Kidney (tissue), 13 donors: ENCODE measurements at regions not wholly inside any gene's neighbourhood (a gene's known extent, or its start where the extent isn't known, plus 50 kb on each side); places are given as distances from the start of the nearest gene placed in this dataset.
A peak's percentile ranks its signal among the peaks of the same experiment; 100 is the strongest.

Source experiments
- DNase-seq, 5 donors: peaks; one replicate each; pipeline ENCODE4 v3.0.0-alpha.2; 2013 to 2020
- FAIRE-seq: peaks from 2 replicates; lab custom pipeline; 2012; peaks lifted over from hg19 to GRCh38; lab: Jason Lieb, UNC
- H3K27ac ChIP-seq, 2 donors: one replicate each; pipeline ENCODE4 v1.7.0; 2013; ENCODE audit warnings: low read depth in 2 of 2, low read length in 2 of 2, inconsistent platforms in 1 of 2
- H3K27me3 ChIP-seq: one replicate; pipeline ENCODE4 v1.7.1; 2013; ENCODE audit warnings: low read length, inconsistent platforms; ENCODE audit not compliant: control insufficient read depth, insufficient read depth
- H3K36me3 ChIP-seq, 3 donors: one replicate each; pipeline versions ENCODE4 v1.7.0 to v1.7.1; 2013; ENCODE audit warnings: low read length in 3 of 3, control low read depth in 1 of 3, inconsistent platforms in 1 of 3; ENCODE audit not compliant: insufficient read depth in 3 of 3, control insufficient read depth in 2 of 3
- H3K4me1 ChIP-seq, 3 donors: one replicate each; pipeline versions ENCODE4 v1.7.0 to v1.7.1; 2013; ENCODE audit warnings: low read length in 3 of 3, inconsistent platforms in 1 of 3, low read depth in 1 of 3; ENCODE audit not compliant: control insufficient read depth in 2 of 3, insufficient read depth in 2 of 3
- H3K4me3 ChIP-seq, 3 donors: one replicate each; pipeline versions ENCODE4 v1.7.0 to v1.8.1; 2013; ENCODE audit warnings: low read length in 3 of 3, control low read depth in 1 of 3, inconsistent platforms in 1 of 3
- H3K9ac ChIP-seq, 3 donors: one replicate each; pipeline versions ENCODE4 v1.7.0 to v1.7.1; 2013; ENCODE audit warnings: low read length in 3 of 3, control low read depth in 1 of 3, inconsistent platforms in 1 of 3
- H3K9me3 ChIP-seq, 3 donors: one replicate each; pipeline versions ENCODE4 v1.7.0 to v1.7.1; 2013; ENCODE audit warnings: low read length in 3 of 3, control low read depth in 1 of 3, inconsistent platforms in 1 of 3; ENCODE audit not compliant: control insufficient read depth in 2 of 3, insufficient read depth in 1 of 3
- intact Hi-C: fragments of 100-400 bp; cut with DNase I; formaldehyde crosslinking; loops from one replicate; pipeline ENCODE4 v1.11.1; 2022
- TF ChIP-seq, protein P1 (sequence below): IDR thresholded peaks from 3 replicates; pipeline ENCODE4 v1.5.1; 2012; ENCODE audit warnings: mild to moderate bottlenecking, moderate library complexity, borderline replicate concordance; ENCODE audit not compliant: insufficient read depth; ENCODE audit errors: extremely low read depth
- donor health status: control.
- donor health status: control.
- donor health status: control.
- donor health status: control.
- donor health status: control.
- donor health status: DM: yes; HTN: yes; CAD: no.
- donor health status: Normal renal cell carcinoma (clear cell type).

DNA sequence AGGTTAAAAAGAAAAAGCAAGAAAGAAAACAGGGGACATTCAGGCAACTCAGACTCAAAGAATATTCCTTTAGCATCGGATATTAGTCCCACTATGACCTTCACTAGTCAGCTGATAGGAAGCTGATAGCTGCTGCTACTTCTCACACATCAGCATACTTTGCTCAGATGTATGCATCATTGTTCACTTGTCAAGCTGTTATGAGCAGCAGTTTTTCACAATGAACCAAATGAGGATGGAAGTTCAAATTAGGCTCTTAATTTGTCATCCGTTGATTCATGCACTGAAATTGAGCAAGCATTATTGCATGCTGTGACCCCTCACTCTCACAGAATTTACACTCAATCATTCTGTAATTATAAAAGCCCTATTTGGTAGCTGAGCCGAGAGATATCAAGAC is 257.7 kb downstream of the SNX13 start:
- Histone ChIP-seq H3K27me3 (no peaks in the 10 kb centered on the region), H3K9me3 (no peaks in the 10 kb centered on the region), H3K4me3 (no peak overlapping the region), H3K27ac (no peak overlapping the region), H3K9ac (no peak overlapping the region), H3K4me1 (peaks cover 0 to 5% (median 0%) of the 10 kb centered on the region in 3 donors), H3K36me3 (no peaks in the 10 kb centered on the region)
- FAIRE-seq (no peak), DNase-seq (peak in 1 of 5 donors; percentile 20)
- TF ChIP-seq, protein P1, sequence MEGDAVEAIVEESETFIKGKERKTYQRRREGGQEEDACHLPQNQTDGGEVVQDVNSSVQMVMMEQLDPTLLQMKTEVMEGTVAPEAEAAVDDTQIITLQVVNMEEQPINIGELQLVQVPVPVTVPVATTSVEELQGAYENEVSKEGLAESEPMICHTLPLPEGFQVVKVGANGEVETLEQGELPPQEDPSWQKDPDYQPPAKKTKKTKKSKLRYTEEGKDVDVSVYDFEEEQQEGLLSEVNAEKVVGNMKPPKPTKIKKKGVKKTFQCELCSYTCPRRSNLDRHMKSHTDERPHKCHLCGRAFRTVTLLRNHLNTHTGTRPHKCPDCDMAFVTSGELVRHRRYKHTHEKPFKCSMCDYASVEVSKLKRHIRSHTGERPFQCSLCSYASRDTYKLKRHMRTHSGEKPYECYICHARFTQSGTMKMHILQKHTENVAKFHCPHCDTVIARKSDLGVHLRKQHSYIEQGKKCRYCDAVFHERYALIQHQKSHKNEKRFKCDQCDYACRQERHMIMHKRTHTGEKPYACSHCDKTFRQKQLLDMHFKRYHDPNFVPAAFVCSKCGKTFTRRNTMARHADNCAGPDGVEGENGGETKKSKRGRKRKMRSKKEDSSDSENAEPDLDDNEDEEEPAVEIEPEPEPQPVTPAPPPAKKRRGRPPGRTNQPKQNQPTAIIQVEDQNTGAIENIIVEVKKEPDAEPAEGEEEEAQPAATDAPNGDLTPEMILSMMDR = no peak
- intact Hi-C loops = no loop called here

DNA sequence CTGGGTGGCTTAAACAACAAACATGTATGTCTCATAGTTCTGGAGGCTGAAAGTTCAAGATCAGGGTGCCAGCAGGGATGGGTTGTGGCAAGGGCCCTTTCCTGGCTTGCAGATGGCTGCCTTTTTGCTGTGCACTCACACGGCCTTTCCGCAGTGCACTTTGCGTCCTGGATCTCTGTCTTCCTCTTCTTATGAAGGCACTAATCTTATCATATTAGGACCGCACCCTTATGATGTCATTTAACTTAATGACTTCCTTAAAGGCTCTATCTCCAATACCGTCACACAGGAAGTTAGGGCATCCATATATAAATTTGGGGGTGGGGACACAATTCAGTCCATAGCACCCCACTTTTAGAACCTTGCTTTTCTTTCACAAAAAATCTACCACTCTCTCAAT is 255.2 kb downstream of the SNX13 start:
- H3K4me3 ChIP-seq = no peak overlapping the region
- no peaks in the 10 kb centered on the region for H3K9me3 ChIP-seq
- H3K4me1 ChIP-seq = peaks cover 0 to 3% (median 0%) of the 10 kb centered on the region in 3 donors
- H3K27ac ChIP-seq = no peak overlapping the region
- DNase-seq (no peak), FAIRE-seq (no peak)
- TF ChIP-seq, protein P1 = no peak
- H3K9ac ChIP-seq = no peak overlapping the region
- no peaks in the 10 kb centered on the region for H3K36me3 ChIP-seq
- intact Hi-C loops = no loop called here
- no peaks in the 10 kb centered on the region for H3K27me3 ChIP-seq

DNA sequence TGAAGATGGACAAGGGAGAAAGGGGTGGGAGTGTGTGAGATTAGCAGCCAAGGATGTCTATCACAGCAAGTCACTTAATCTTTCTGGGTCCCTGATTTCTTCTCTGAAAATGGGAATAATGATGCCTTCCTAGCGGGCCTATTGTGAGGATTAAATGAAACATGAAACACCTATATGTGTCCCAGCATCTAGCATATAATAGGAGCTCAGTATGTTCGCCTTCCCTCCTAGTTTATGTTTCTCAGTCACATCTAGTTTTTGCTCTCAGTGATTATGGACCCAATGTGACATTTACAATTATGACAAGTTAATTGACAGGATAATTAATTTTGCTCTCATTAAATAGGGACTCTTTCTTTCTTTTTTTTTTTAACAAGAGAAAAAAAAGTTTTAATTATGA is 252.9 kb downstream of the SNX13 start:
- FAIRE-seq (no peak), DNase-seq (no peak)
- Histone ChIP-seq H3K27ac (no peak overlapping the region), H3K9me3 (no peaks in the 10 kb centered on the region), H3K4me3 (no peak overlapping the region), H3K9ac (no peak overlapping the region), H3K36me3 (no peaks in the 10 kb centered on the region), H3K4me1 (no peaks in the 10 kb centered on the region), H3K27me3 (no peaks in the 10 kb centered on the region)
- TF ChIP-seq, protein P1 = no peak
- intact Hi-C loops = no loop called here

GRCh38 chr7:17689361-17689902 is 250.9 kb downstream of the SNX13 start:
- TF ChIP-seq, protein P1 = no peak
- Histone ChIP-seq H3K4me1 (no peaks in the 10 kb centered on the region), H3K27me3 (no peaks in the 10 kb centered on the region), H3K36me3 (no peaks in the 10 kb centered on the region), H3K9me3 (no peaks in the 10 kb centered on the region), H3K9ac (no peak overlapping the region), H3K4me3 (no peak overlapping the region), H3K27ac (no peak overlapping the region)
- FAIRE-seq (no peak), DNase-seq (no peak)
- intact Hi-C loops = no loop called here
